ENCODE measurements at regions not wholly inside any gene's neighbourhood (a gene's known extent, or its start where the extent isn't known, plus 50 kb on each side); places are given as distances from the start of the nearest gene placed in this dataset.

- 94% methylated on average over 4 of the region's 4 CpGs for WGBS, 2 donors
- Histone ChIP-seq H3K27me3 (ENCODE audit: control insufficient read depth in 1 of 2, insufficient read depth in 2 of 2, low read length in 2 of 2) (no peaks in the 10 kb centered on the region), H3K4me1 (ENCODE audit: control insufficient read depth in 2 of 2, insufficient read depth in 2 of 2, low read length in 1 of 2) (no peaks in the 10 kb centered on the region), H3K36me3 (ENCODE audit: control insufficient read depth in 2 of 2, insufficient read depth in 2 of 2, low read length in 1 of 2) (no peaks in the 10 kb centered on the region), H3K27ac (ENCODE audit: low read depth in 2 of 2, low read length in 1 of 2) (no peak overlapping the region), H3K4me3 (ENCODE audit: low read depth in 1 of 2, low read length in 2 of 2) (no peak overlapping the region), H3K9me3 (ENCODE audit: control insufficient read depth in 2 of 2, insufficient read depth in 1 of 2, low read depth in 1 of 2, low read length in 1 of 2) (no peaks in the 10 kb centered on the region)
Measured at GRCh38 chrX:96417695-96418094, 266.9 kb upstream of the DIAPH2 start.

GRCh38 chrX:96424007-96424406, 260.6 kb upstream of the DIAPH2 start:
- no peak overlapping the region for H3K27ac ChIP-seq (ENCODE audit: low read depth in 2 of 2, low read length in 1 of 2)
- WGBS, 2 donors: 42 to 55% methylated on average over 3 of the region's 3 CpGs
- no peaks in the 10 kb centered on the region for H3K4me1 ChIP-seq (ENCODE audit: control insufficient read depth in 2 of 2, insufficient read depth in 2 of 2, low read length in 1 of 2)
- no peaks in the 10 kb centered on the region for H3K9me3 ChIP-seq (ENCODE audit: control insufficient read depth in 2 of 2, insufficient read depth in 1 of 2, low read depth in 1 of 2, low read length in 1 of 2)
- H3K36me3 ChIP-seq (ENCODE audit: control insufficient read depth in 2 of 2, insufficient read depth in 2 of 2, low read length in 1 of 2): no peaks in the 10 kb centered on the region
- H3K27me3 ChIP-seq (ENCODE audit: control insufficient read depth in 1 of 2, insufficient read depth in 2 of 2, low read length in 2 of 2): peaks cover 0 to 3% of the 10 kb centered on the region in 2 donors
- no peak overlapping the region for H3K4me3 ChIP-seq (ENCODE audit: low read depth in 1 of 2, low read length in 2 of 2)

- H3K9me3 ChIP-seq (ENCODE audit: control insufficient read depth in 2 of 2, insufficient read depth in 1 of 2, low read depth in 1 of 2, low read length in 1 of 2): no peaks in the 10 kb centered on the region
- peaks cover 0 to 3% of the 10 kb centered on the region in 2 donors for H3K27me3 ChIP-seq (ENCODE audit: control insufficient read depth in 1 of 2, insufficient read depth in 2 of 2, low read length in 2 of 2)
- no peaks in the 10 kb centered on the region for H3K4me1 ChIP-seq (ENCODE audit: control insufficient read depth in 2 of 2, insufficient read depth in 2 of 2, low read length in 1 of 2)
- H3K4me3 ChIP-seq (ENCODE audit: low read depth in 1 of 2, low read length in 2 of 2): no peak overlapping the region
- H3K36me3 ChIP-seq (ENCODE audit: control insufficient read depth in 2 of 2, insufficient read depth in 2 of 2, low read length in 1 of 2): no peaks in the 10 kb centered on the region
- no peak overlapping the region for H3K27ac ChIP-seq (ENCODE audit: low read depth in 2 of 2, low read length in 1 of 2)
Measured at GRCh38 chrX:96425200-96425599, 259.4 kb upstream of the DIAPH2 start.

DNA sequence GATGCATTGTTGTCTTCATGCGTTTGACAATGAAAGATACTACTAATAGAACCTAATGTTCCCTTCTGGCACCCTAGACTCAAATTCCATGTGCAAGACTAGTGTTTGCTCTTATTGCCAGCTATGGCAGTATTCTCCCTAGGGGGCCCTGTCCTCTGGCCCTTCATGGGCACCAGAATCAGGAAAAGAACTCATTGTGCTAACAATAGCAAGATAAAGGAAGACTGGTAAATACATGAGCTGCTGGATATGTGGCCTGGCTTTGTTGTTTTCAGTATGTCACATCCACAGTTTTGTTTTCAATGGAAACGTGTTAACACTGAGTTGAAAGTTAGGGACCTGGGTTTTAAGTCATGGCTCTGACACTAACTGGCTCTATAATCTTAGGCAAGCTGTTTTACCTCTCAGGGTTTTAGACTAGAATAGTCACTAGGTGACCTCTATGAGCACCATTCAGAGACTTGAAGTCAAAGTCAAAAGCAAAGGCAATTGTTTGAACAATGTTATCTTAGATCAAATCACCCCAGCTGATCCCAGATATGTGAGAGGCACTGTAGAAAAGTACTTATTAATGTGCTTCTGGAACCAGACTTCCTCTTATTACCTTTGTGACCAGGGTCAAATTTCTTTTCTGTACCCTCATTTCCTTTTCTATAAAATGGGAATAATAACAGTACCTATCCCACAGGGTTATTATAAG, 253.7 kb upstream of the DIAPH2 start:
- H3K27me3 ChIP-seq (ENCODE audit: control insufficient read depth in 1 of 2, insufficient read depth in 2 of 2, low read length in 2 of 2): no peaks in the 10 kb centered on the region
- H3K27ac ChIP-seq (ENCODE audit: low read depth in 2 of 2, low read length in 1 of 2): no peak overlapping the region
- H3K9me3 ChIP-seq (ENCODE audit: control insufficient read depth in 2 of 2, insufficient read depth in 1 of 2, low read depth in 1 of 2, low read length in 1 of 2): no peaks in the 10 kb centered on the region
- no peaks in the 10 kb centered on the region for H3K36me3 ChIP-seq (ENCODE audit: control insufficient read depth in 2 of 2, insufficient read depth in 2 of 2, low read length in 1 of 2)
- no peak overlapping the region for H3K4me3 ChIP-seq (ENCODE audit: low read depth in 1 of 2, low read length in 2 of 2)
- no peaks in the 10 kb centered on the region for H3K4me1 ChIP-seq (ENCODE audit: control insufficient read depth in 2 of 2, insufficient read depth in 2 of 2, low read length in 1 of 2)
- WGBS, 2 donors: 52 to 80% methylated on average over 2 of the region's 2 CpGs

- no peaks in the 10 kb centered on the region for H3K27me3 ChIP-seq (ENCODE audit: control insufficient read depth in 1 of 2, insufficient read depth in 2 of 2, low read length in 2 of 2)
- no peaks in the 10 kb centered on the region for H3K9me3 ChIP-seq (ENCODE audit: control insufficient read depth in 2 of 2, insufficient read depth in 1 of 2, low read depth in 1 of 2, low read length in 1 of 2)
- H3K27ac ChIP-seq (ENCODE audit: low read depth in 2 of 2, low read length in 1 of 2): no peak overlapping the region
- WGBS, 2 donors: 79 to 80% methylated on average over 1 of the region's 1 CpG
- no peak overlapping the region for H3K4me3 ChIP-seq (ENCODE audit: low read depth in 1 of 2, low read length in 2 of 2)
- no peaks in the 10 kb centered on the region for H3K4me1 ChIP-seq (ENCODE audit: control insufficient read depth in 2 of 2, insufficient read depth in 2 of 2, low read length in 1 of 2)
- no peaks in the 10 kb centered on the region for H3K36me3 ChIP-seq (ENCODE audit: control insufficient read depth in 2 of 2, insufficient read depth in 2 of 2, low read length in 1 of 2)
Measured at GRCh38 chrX:96432647-96433046, 252.0 kb upstream of the DIAPH2 start.

- Histone ChIP-seq H3K27ac (ENCODE audit: low read depth in 2 of 2, low read length in 1 of 2) (no peak overlapping the region), H3K4me3 (ENCODE audit: low read depth in 1 of 2, low read length in 2 of 2) (no peak overlapping the region), H3K27me3 (ENCODE audit: control insufficient read depth in 1 of 2, insufficient read depth in 2 of 2, low read length in 2 of 2) (no peaks in the 10 kb centered on the region), H3K9me3 (ENCODE audit: control insufficient read depth in 2 of 2, insufficient read depth in 1 of 2, low read depth in 1 of 2, low read length in 1 of 2) (no peaks in the 10 kb centered on the region), H3K4me1 (ENCODE audit: control insufficient read depth in 2 of 2, insufficient read depth in 2 of 2, low read length in 1 of 2) (no peaks in the 10 kb centered on the region), H3K36me3 (ENCODE audit: control insufficient read depth in 2 of 2, insufficient read depth in 2 of 2, low read length in 1 of 2) (no peaks in the 10 kb centered on the region)
- 54 to 62% methylated on average over 2 of the region's 2 CpGs for WGBS, 2 donors
Measured at GRCh38 chrX:96433409-96434077, 251.1 kb upstream of the DIAPH2 start.

DNA sequence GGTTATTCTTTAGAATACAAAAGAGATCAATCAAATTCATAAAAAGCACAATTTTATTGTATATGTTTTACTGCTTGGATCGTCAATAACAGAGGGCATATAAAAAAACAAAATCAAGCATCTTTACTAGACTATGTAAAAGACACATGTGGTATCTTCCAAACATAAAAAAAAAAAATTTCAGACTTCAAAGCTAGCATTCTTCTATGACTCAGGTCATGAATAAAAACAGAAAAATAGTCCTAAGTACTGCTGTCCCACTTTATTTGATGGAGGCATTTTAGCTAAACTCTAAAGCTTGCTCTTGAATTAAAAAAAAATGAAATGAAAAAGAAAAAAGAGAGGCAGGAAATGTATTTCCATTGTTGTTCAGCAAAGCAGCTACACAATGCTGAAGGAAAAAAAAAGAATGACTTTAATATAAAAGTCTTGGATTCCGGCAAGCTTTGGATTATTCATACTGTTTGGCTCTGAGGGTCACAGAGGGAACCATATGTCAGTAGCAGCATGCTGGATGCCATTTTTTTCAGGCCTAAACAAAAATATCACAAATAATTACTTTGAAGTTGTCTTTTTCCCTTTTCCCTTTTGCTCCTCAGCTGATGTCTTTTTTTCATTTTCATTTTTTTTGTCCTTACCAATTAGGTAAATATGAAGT, 249.1 kb upstream of the DIAPH2 start:
- no peaks in the 10 kb centered on the region for H3K4me1 ChIP-seq (ENCODE audit: control insufficient read depth in 2 of 2, insufficient read depth in 2 of 2, low read length in 1 of 2)
- no peak overlapping the region for H3K27ac ChIP-seq (ENCODE audit: low read depth in 2 of 2, low read length in 1 of 2)
- no peak overlapping the region for H3K4me3 ChIP-seq (ENCODE audit: low read depth in 1 of 2, low read length in 2 of 2)
- no peaks in the 10 kb centered on the region for H3K36me3 ChIP-seq (ENCODE audit: control insufficient read depth in 2 of 2, insufficient read depth in 2 of 2, low read length in 1 of 2)
- no peaks in the 10 kb centered on the region for H3K9me3 ChIP-seq (ENCODE audit: control insufficient read depth in 2 of 2, insufficient read depth in 1 of 2, low read depth in 1 of 2, low read length in 1 of 2)
- WGBS, 2 donors: 73 to 83% methylated on average over 2 of the region's 2 CpGs
- no peaks in the 10 kb centered on the region for H3K27me3 ChIP-seq (ENCODE audit: control insufficient read depth in 1 of 2, insufficient read depth in 2 of 2, low read length in 2 of 2)

- H3K4me1 ChIP-seq (ENCODE audit: control insufficient read depth in 2 of 2, insufficient read depth in 2 of 2, low read length in 1 of 2): no peaks in the 10 kb centered on the region
Measured at GRCh38 chrX:96436105-96436504, 248.5 kb upstream of the DIAPH2 start.

GRCh38 chrX:96438803-96439202, 245.8 kb upstream of the DIAPH2 start:
- Histone ChIP-seq H3K36me3 (ENCODE audit: control insufficient read depth in 2 of 2, insufficient read depth in 2 of 2, low read length in 1 of 2) (no peaks in the 10 kb centered on the region), H3K4me1 (ENCODE audit: control insufficient read depth in 2 of 2, insufficient read depth in 2 of 2, low read length in 1 of 2) (no peaks in the 10 kb centered on the region), H3K9me3 (ENCODE audit: control insufficient read depth in 2 of 2, insufficient read depth in 1 of 2, low read depth in 1 of 2, low read length in 1 of 2) (no peaks in the 10 kb centered on the region), H3K27ac (ENCODE audit: low read depth in 2 of 2, low read length in 1 of 2) (no peak overlapping the region), H3K27me3 (ENCODE audit: control insufficient read depth in 1 of 2, insufficient read depth in 2 of 2, low read length in 2 of 2) (no peaks in the 10 kb centered on the region), H3K4me3 (ENCODE audit: low read depth in 1 of 2, low read length in 2 of 2) (no peak overlapping the region)
- WGBS, 2 donors: 90 to 91% methylated on average over 1 of the region's 1 CpG

More at GRCh38 chrX:96436105-96436504, 248.5 kb upstream of the DIAPH2 start:
- Histone ChIP-seq H3K27ac (ENCODE audit: low read depth in 2 of 2, low read length in 1 of 2) (no peak overlapping the region), H3K4me3 (ENCODE audit: low read depth in 1 of 2, low read length in 2 of 2) (no peak overlapping the region), H3K36me3 (ENCODE audit: control insufficient read depth in 2 of 2, insufficient read depth in 2 of 2, low read length in 1 of 2) (no peaks in the 10 kb centered on the region), H3K9me3 (ENCODE audit: control insufficient read depth in 2 of 2, insufficient read depth in 1 of 2, low read depth in 1 of 2, low read length in 1 of 2) (no peaks in the 10 kb centered on the region), H3K27me3 (ENCODE audit: control insufficient read depth in 1 of 2, insufficient read depth in 2 of 2, low read length in 2 of 2) (no peaks in the 10 kb centered on the region)
- 51 to 61% methylated on average over 3 of the region's 3 CpGs for WGBS, 2 donors
